HG03045 (cell line): ENCODE measurements at regions not wholly inside any gene's neighbourhood (a gene's known extent, or its start where the extent isn't known, plus 50 kb on each side); places are given as distances from the start of the nearest gene placed in this dataset.

ENCODE experiments used
- ATAC-seq: cut with Tn5 transposase; IDR thresholded peaks from one replicate; pipeline ENCODE4 v1.9.1; 2021; ENCODE audit warnings: mild to moderate bottlenecking, moderate library complexity; ENCODE audit not compliant: unreplicated experiment

GRCh38 chr2:53275743-53276142, 491.9 kb upstream of the CHAC2 start:
- ATAC-seq = no peak

GRCh38 chr2:53268626-53269025, 499.0 kb upstream of the CHAC2 start:
- ATAC-seq = no peak

- ATAC-seq = no peak
Observed at GRCh38 chr2:53268086-53268485, 499.5 kb upstream of the CHAC2 start.

- no peak for ATAC-seq
Observed at GRCh38 chr2:53265544-53266299, 501.9 kb upstream of the CHAC2 start.

- ATAC-seq = no peak
Observed at GRCh38 chr2:53260568-53260967, 507.0 kb upstream of the CHAC2 start.

- no peak for ATAC-seq
Observed at GRCh38 chr2:53259395-53260009, 508.1 kb upstream of the CHAC2 start.

GRCh38 chr2:53257287-53257686, 510.3 kb upstream of the CHAC2 start:
- no peak for ATAC-seq

- no peak for ATAC-seq
Observed at GRCh38 chr2:53253244-53253643, 514.4 kb upstream of the CHAC2 start.

GRCh38 chr2:53252115-53252514, 515.5 kb upstream of the CHAC2 start:
- no peak for ATAC-seq

GRCh38 chr2:53247956-53248735, 519.5 kb upstream of the CHAC2 start:
- no peak for ATAC-seq

- no peak for ATAC-seq
Observed at GRCh38 chr2:53243430-53243829, 524.2 kb upstream of the CHAC2 start.

GRCh38 chr2:53242090-53242489, 525.5 kb upstream of the CHAC2 start:
- no peak for ATAC-seq

- ATAC-seq = no peak
Observed at GRCh38 chr2:53235836-53236582, 531.6 kb upstream of the CHAC2 start.

- ATAC-seq = no peak
Observed at GRCh38 chr2:53234548-53234903, 533.1 kb upstream of the CHAC2 start.

GRCh38 chr2:53233759-53234547, 533.7 kb upstream of the CHAC2 start:
- ATAC-seq = no peak

- ATAC-seq = no peak
Observed at GRCh38 chr2:53231908-53232307, 535.7 kb upstream of the CHAC2 start.

- no peak for ATAC-seq
Observed at GRCh38 chr2:53230691-53231090, 536.9 kb upstream of the CHAC2 start.

- ATAC-seq = no peak
Observed at GRCh38 chr2:53227535-53227934, 540.1 kb upstream of the CHAC2 start.

GRCh38 chr2:53220969-53221368, 546.6 kb upstream of the CHAC2 start:
- ATAC-seq = no peak

- ATAC-seq = no peak
Observed at GRCh38 chr2:53217250-53217649, 550.4 kb upstream of the CHAC2 start.
